Stimulated activated effector memory CD8-positive, alpha-beta T cell treated with anti-CD3 and anti-CD28 coated beads, Interleukin-12 subunit alpha, Interleukin-12 subunit beta, amount 100 ng/mL, for 72 hours (primary cell): ENCODE measurements at regions not wholly inside any gene's neighbourhood (a gene's known extent, or its start where the extent isn't known, plus 50 kb on each side); places are given as distances from the start of the nearest gene placed in this dataset.

Experiments used
- ATAC-seq: fragments of 150-1000 bp; cut with Tn5 transposase; 2 replicates; pipeline ENCODE4 v1.10.0; 2021
- DNase-seq, 2 donors: peaks; one replicate each; pipeline ENCODE4 v3.0.0; 2021 to 2022; ENCODE audit warnings: low spot score in 2 of 2
- H3K27ac Mint-ChIP-seq: one replicate; pipeline ENCODE4 v1.8.0; 2022; ENCODE audit warnings: mild to moderate bottlenecking, mixed read lengths
- H3K36me3 Mint-ChIP-seq: one replicate; pipeline ENCODE4 v1.8.0; 2022; ENCODE audit warnings: mild to moderate bottlenecking, mixed read lengths
- H3K4me1 Mint-ChIP-seq: one replicate; pipeline ENCODE4 v1.8.0; 2022; ENCODE audit warnings: mixed read lengths
- H3K4me3 Mint-ChIP-seq: one replicate; pipeline ENCODE4 v1.8.0; 2022; ENCODE audit warnings: mild to moderate bottlenecking, mixed read lengths
- H3K9me3 Mint-ChIP-seq: one replicate; pipeline ENCODE4 v1.8.0; 2022; ENCODE audit warnings: mixed read lengths

GRCh38 chr2:188645986-188646385 is 328.2 kb upstream of the COL3A1 start:
- Mint-ChIP-seq H3K36me3 (no peaks in the 10 kb centered on the region), H3K4me3 (no peak overlapping the region), H3K4me1 (no peaks in the 10 kb centered on the region), H3K27ac (no peak overlapping the region), H3K9me3 (peaks cover 16% of the 10 kb centered on the region)
- ATAC-seq (no peak), DNase-seq (no peak)

DNA sequence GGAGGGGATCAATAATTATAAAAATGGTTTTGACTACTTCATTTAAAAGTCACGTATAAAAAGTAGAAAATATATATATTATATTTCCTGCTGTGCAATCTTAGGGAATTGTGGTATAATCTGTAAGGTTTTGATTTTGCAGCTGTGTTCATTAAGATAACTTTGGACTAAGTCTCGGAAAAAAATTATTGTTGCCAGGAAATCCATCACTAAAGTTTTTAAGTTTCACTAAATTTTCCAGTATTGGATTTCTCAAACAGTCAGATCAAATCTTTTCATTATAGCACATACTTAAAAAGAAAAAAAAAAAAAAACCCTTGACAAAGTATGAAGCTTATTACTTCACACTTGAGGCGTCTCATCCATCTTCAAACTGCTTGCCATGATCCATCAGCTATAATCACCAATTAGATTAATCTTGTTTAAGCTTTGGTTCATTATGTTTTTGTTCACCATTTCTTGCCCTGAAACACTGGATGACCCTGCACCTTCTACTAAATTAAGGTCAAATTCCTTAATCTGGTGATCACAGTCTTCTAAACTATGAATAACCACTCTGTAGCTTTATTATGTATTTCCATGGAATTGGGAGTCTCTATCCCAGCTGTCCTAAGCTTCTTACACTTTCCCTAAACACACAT is 326.6 kb upstream of the COL3A1 start:
- Mint-ChIP-seq H3K4me1 (no peaks in the 10 kb centered on the region), H3K27ac (no peak overlapping the region), H3K4me3 (no peak overlapping the region), H3K9me3 (peaks cover 12% of the 10 kb centered on the region), H3K36me3 (no peaks in the 10 kb centered on the region)
- ATAC-seq (no peak), DNase-seq (no peak)

- DNase-seq, result no peak
- no peak for ATAC-seq
These were observed 314.3 kb upstream of the COL3A1 start for GRCh38 chr2:188659656-188660406.

DNA sequence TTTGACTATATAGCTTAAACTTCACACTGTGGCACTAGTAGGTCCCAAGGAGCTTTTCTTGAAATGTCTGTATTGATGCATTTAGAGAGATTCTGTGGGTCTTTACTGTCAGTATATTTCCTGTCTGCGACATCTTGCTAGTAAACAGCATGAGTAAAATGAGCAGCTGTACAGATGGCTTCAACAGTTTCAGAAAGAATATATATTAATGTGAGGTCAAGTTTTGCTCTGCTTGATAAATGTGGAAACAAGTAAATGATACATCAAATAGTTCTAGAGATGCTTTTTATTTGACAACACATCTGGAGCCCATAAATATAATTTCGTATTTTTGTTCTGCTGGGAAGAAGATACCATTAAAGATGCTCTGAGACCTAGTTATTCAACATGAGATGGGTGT is 310.9 kb upstream of the COL3A1 start:
- H3K36me3 Mint-ChIP-seq, result no peaks in the 10 kb centered on the region
- no peaks in the 10 kb centered on the region for H3K9me3 Mint-ChIP-seq
- H3K27ac Mint-ChIP-seq, result no peak overlapping the region
- ATAC-seq (no peak), DNase-seq (no peak)
- H3K4me3 Mint-ChIP-seq, result no peak overlapping the region
- no peaks in the 10 kb centered on the region for H3K4me1 Mint-ChIP-seq

More at GRCh38 chr2:188659656-188660406, 314.3 kb upstream of the COL3A1 start:
- Mint-ChIP-seq H3K4me3 (no peak overlapping the region), H3K27ac (no peak overlapping the region), H3K36me3 (no peaks in the 10 kb centered on the region), H3K4me1 (no peaks in the 10 kb centered on the region), H3K9me3 (no peaks in the 10 kb centered on the region)

DNA sequence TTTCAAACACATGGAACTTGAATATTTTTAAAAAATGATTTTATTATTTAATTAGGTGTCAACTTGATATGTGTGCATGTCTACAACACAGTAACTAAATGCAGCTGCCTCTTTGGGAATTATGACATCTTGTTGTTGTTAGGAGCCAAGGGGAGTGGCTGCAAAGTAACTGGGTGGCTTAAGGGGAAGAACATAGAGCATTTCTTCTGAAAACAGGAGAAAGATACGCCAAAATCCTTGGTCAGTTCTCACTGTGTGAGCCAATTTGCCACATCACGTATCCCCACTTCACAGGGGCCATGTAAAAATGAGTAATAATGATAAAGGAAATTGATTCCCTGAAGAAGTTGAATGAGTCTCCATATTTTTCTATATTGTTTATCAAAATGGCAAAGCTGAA is 309.8 kb upstream of the COL3A1 start:
- DNase-seq (no peak), ATAC-seq (no peak)
- Mint-ChIP-seq H3K36me3 (no peaks in the 10 kb centered on the region), H3K4me3 (no peak overlapping the region), H3K27ac (no peak overlapping the region), H3K9me3 (no peaks in the 10 kb centered on the region), H3K4me1 (no peaks in the 10 kb centered on the region)

- ATAC-seq, result no peak
- no peak overlapping the region for H3K4me3 Mint-ChIP-seq
These were observed 309.1 kb upstream of the COL3A1 start for GRCh38 chr2:188664951-188665595.

GRCh38 chr2:188665727-188666304 is 308.4 kb upstream of the COL3A1 start:
- H3K4me1 Mint-ChIP-seq, result no peaks in the 10 kb centered on the region
- H3K36me3 Mint-ChIP-seq, result no peaks in the 10 kb centered on the region
- ATAC-seq, result no peak
- H3K4me3 Mint-ChIP-seq, result no peak overlapping the region
- no peak for DNase-seq
- no peak overlapping the region for H3K27ac Mint-ChIP-seq
- no peaks in the 10 kb centered on the region for H3K9me3 Mint-ChIP-seq

More at GRCh38 chr2:188664951-188665595, 309.1 kb upstream of the COL3A1 start:
- Mint-ChIP-seq H3K9me3 (no peaks in the 10 kb centered on the region), H3K4me1 (no peaks in the 10 kb centered on the region), H3K27ac (no peak overlapping the region), H3K36me3 (no peaks in the 10 kb centered on the region)
- DNase-seq, result no peak

DNA sequence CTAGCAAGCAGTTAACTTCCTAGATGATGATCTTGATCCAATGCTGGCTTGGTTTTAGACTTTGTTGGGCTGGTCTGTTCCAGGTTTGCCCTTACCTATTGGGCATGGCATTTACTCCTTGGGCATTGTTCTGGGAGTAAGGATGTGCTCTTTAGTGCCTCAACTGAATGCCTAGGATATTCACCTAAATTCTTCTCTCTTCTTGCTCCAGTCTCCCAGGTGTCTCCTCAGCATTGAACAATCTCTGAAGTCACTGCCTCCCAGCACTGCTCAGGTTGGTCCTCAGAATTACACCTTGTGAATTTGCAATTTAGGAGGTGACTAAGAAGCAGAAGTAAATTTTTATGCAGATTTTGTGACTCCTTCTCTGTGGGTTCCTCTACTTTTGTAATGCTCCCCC is 307.7 kb upstream of the COL3A1 start:
- H3K36me3 Mint-ChIP-seq, result no peaks in the 10 kb centered on the region

GRCh38 chr2:188668017-188668680 is 306.0 kb upstream of the COL3A1 start:
- H3K27ac Mint-ChIP-seq, result no peak overlapping the region
- no peak for ATAC-seq
- no peaks in the 10 kb centered on the region for H3K4me1 Mint-ChIP-seq
- no peaks in the 10 kb centered on the region for H3K36me3 Mint-ChIP-seq
- H3K9me3 Mint-ChIP-seq, result peaks cover 7% of the 10 kb centered on the region
- H3K4me3 Mint-ChIP-seq, result no peak overlapping the region
- DNase-seq, result no peak

More for the DNA sequence above, 307.7 kb upstream of the COL3A1 start:
- no peaks in the 10 kb centered on the region for H3K9me3 Mint-ChIP-seq
- no peak overlapping the region for H3K4me3 Mint-ChIP-seq
- no peaks in the 10 kb centered on the region for H3K4me1 Mint-ChIP-seq
- H3K27ac Mint-ChIP-seq, result no peak overlapping the region
- no peak for ATAC-seq
- DNase-seq, result no peak

DNA sequence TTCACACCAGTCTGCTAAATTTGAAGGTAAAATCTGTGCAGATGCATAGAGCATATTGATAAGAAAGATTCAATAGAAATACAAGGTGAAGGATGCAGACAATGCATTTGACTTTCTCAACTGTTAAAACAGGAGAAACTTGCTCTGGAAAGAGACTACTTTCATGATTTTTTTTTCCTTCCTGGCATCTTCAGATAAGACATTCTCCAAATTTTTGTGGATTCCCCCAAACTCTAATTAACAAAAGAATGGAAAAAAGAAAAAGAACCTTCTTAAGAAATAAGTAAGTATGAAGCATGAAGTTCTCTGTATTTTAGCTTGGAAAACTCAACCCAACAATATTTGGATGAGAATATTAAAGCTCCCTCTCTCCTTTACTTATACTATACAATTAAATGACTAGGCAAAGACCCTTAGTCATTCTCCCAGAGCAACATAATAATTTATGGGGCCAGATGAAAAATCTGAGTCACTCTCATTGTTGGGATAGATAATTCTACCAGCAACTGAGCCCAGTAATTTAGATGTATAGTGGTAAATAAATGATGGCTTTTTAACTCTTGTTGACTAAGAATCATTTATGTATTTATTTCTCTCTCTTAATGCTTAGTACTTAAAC is 298.7 kb upstream of the COL3A1 start:
- H3K4me1 Mint-ChIP-seq, result no peaks in the 10 kb centered on the region
- no peak for ATAC-seq

DNA sequence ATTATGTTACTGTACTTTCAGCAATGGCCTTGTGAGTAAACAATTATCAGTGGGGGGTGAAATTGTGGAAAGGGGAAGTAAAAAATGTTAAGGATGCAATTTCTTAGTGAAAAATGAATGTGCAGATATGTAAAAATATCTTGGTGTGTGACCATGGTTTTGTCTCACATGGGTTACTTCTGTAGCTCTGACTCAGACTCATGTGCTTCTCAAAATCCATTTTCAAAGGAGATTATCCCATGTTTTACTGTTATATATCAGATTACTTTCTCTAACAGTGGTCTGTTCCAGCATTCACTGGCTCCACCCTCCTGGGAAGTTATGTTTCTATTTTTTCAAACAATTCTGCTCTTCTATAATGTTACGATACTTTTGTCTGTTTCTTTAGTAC is 298.2 kb upstream of the COL3A1 start:
- H3K4me1 Mint-ChIP-seq, result no peaks in the 10 kb centered on the region
- DNase-seq, result no peak
- ATAC-seq, result no peak
- no peaks in the 10 kb centered on the region for H3K36me3 Mint-ChIP-seq
- no peak overlapping the region for H3K4me3 Mint-ChIP-seq
- H3K9me3 Mint-ChIP-seq, result peaks cover 12% of the 10 kb centered on the region
- H3K27ac Mint-ChIP-seq, result no peak overlapping the region

More for the DNA sequence above, 298.7 kb upstream of the COL3A1 start:
- Mint-ChIP-seq H3K27ac (no peak overlapping the region), H3K36me3 (no peaks in the 10 kb centered on the region), H3K4me3 (no peak overlapping the region), H3K9me3 (peaks cover 12% of the 10 kb centered on the region)
- no peak for DNase-seq

DNA sequence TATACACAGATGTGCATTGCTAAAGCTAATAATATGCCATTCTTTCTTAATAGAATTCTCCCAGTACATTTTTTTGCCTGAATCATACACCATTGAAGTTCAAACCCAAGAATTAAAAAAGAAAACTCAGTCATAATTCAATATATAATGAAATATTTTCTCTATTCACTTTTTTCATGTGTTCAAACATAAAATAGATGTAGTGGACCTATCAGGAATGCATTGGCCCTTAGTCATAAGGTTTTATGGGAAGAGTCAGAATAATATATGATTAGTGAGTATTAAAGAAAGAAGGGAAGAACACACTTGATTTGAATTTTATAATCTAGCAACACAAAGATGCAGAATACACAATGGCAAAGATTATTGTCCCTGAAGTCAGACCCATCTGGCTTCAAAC is 297.0 kb upstream of the COL3A1 start:
- Mint-ChIP-seq H3K36me3 (no peaks in the 10 kb centered on the region), H3K4me3 (no peak overlapping the region), H3K27ac (no peak overlapping the region), H3K9me3 (peaks cover 8% of the 10 kb centered on the region), H3K4me1 (no peaks in the 10 kb centered on the region)
- ATAC-seq, result no peak
- no peak for DNase-seq

GRCh38 chr2:188678882-188679281 is 295.3 kb upstream of the COL3A1 start:
- Mint-ChIP-seq H3K4me1 (no peaks in the 10 kb centered on the region), H3K9me3 (peaks cover 5% of the 10 kb centered on the region), H3K4me3 (no peak overlapping the region), H3K27ac (no peak overlapping the region), H3K36me3 (no peaks in the 10 kb centered on the region)
- DNase-seq (no peak), ATAC-seq (no peak)

DNA sequence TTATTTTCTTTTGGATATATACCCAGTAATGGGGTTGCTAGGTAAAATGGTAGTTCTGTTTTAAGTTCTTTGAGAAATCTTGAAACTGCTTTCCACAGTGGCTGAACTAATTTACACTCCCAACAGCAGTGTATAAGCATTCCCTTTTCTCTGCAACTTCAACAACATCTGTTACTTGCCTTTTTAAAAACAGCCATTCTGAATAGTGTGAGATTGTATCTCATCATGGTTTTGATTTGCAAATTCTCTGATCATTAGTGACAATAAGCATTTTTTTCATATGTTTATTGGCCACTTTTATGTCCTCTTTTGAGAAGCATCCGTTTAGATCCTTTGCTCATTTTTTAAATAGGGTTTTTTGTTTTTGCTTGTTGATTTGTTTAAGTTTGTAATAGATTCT is 291.3 kb upstream of the COL3A1 start:
- no peak for DNase-seq
- no peak for ATAC-seq
- Mint-ChIP-seq H3K4me1 (no peaks in the 10 kb centered on the region), H3K4me3 (no peak overlapping the region), H3K9me3 (peaks cover 11% of the 10 kb centered on the region), H3K36me3 (no peaks in the 10 kb centered on the region), H3K27ac (no peak overlapping the region)

DNA sequence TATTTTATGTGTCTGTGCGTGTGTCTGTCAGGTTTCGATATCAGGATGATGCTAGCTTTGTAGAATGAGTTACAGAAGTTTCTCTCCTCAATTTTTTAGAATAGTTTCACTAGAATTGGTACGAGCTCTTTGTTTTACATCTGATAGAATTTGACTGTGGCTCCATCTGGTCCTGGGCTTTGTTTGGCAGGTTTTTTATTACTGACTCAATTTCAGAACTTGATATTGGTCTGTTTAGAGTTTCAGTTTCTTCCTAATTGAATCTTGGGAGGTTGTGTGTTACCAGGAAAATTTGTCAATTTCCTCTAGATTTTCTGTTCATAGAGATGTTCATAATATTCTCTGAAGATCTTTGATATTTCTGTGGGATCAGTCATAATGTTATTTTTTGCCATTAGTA is 289.4 kb upstream of the COL3A1 start:
- DNase-seq (no peak), ATAC-seq (no peak)
- Mint-ChIP-seq H3K4me3 (no peak overlapping the region), H3K36me3 (no peaks in the 10 kb centered on the region), H3K4me1 (no peaks in the 10 kb centered on the region), H3K9me3 (peaks cover 12% of the 10 kb centered on the region), H3K27ac (no peak overlapping the region)
